SK-N-DZ (cell line): ENCODE measurements at regions not wholly inside any gene's neighbourhood (a gene's known extent, or its start where the extent isn't known, plus 50 kb on each side); places are given as distances from the start of the nearest gene placed in this dataset.
"Not testable (repeated sequence)": the region's sequence is repeated elsewhere in the genome, so short reads cannot be mapped to it uniquely, and the experiment has no call there.

Experiments
- DNase-seq: peaks from one replicate; pipeline ENCODE4 v3.0.0-alpha.2; 2015; ENCODE audit warnings: low spot score

GRCh38 chrX:3550871-3551270, 162.6 kb downstream of the PRKX start:
- DNase-seq, result no peak

GRCh38 chrX:3550160-3550751, 163.2 kb downstream of the PRKX start:
- peak; percentile 10 for DNase-seq

- peak; percentile 29 for DNase-seq
Observed at GRCh38 chrX:3549411-3549911, 164.0 kb downstream of the PRKX start.

GRCh38 chrX:3548765-3549391, 164.6 kb downstream of the PRKX start:
- peak; percentile 33 for DNase-seq

GRCh38 chrX:3545901-3546300, 167.5 kb downstream of the PRKX start:
- no peak for DNase-seq

GRCh38 chrX:3541336-3541735, 172.1 kb downstream of the PRKX start:
- DNase-seq, result no peak

GRCh38 chrX:3540105-3540504, 173.3 kb downstream of the PRKX start:
- no peak for DNase-seq

- DNase-seq, result no peak
Observed at GRCh38 chrX:3532581-3533085, 180.8 kb downstream of the PRKX start.

- not testable (repeated sequence) for DNase-seq
Observed at GRCh38 chrX:3531435-3531834, 182.0 kb downstream of the PRKX start.

GRCh38 chrX:3529466-3530010, 183.1 kb upstream of the MXRA5 start:
- peak; percentile 38 for DNase-seq

- DNase-seq, result no peak
Observed at GRCh38 chrX:3527811-3528210, 181.4 kb upstream of the MXRA5 start.

GRCh38 chrX:3527166-3527565, 180.7 kb upstream of the MXRA5 start:
- no peak for DNase-seq

- DNase-seq, result no peak
Observed at GRCh38 chrX:3526731-3527130, 180.3 kb upstream of the MXRA5 start.

GRCh38 chrX:3526071-3526470, 179.6 kb upstream of the MXRA5 start:
- DNase-seq, result no peak

GRCh38 chrX:3522101-3522650, 175.7 kb upstream of the MXRA5 start:
- DNase-seq, result no peak

GRCh38 chrX:3521396-3521795, 174.9 kb upstream of the MXRA5 start:
- no peak for DNase-seq

- DNase-seq, result no peak
Observed at GRCh38 chrX:3520982-3521381, 174.5 kb upstream of the MXRA5 start.

GRCh38 chrX:3520458-3520857, 174.0 kb upstream of the MXRA5 start:
- no peak for DNase-seq

GRCh38 chrX:3519384-3519783, 172.9 kb upstream of the MXRA5 start:
- not testable (repeated sequence) for DNase-seq

- no peak for DNase-seq
Observed at GRCh38 chrX:3518870-3519269, 172.4 kb upstream of the MXRA5 start.

- DNase-seq, result no peak
Observed at GRCh38 chrX:3516051-3516541, 169.6 kb upstream of the MXRA5 start.

- no peak for DNase-seq
Observed at GRCh38 chrX:3514996-3515395, 168.5 kb upstream of the MXRA5 start.
